ENCODE measurements at regions not wholly inside any gene's neighbourhood (a gene's known extent, or its start where the extent isn't known, plus 50 kb on each side); places are given as distances from the start of the nearest gene placed in this dataset.

DNA sequence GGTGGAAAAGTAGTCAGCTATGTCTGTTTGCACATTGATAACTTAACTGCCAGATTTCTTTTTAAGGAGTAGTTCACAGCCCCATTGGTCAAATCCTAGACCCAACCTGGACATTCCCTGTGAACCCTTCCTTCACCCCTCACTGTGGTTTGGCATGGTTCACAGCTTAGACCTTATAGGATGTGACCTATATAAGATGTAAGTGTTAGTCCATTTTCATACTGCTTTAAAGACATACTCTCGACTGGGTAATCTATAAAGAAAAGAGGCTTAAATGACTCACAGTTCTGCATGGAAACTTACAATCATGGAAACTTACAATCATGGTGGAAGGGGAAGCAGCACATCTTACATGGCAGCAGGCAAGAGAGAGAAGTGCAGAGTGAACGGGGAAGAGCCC is 1066.2 kb downstream of the TTLL7 start:
- intact Hi-C loops (cut with micrococcal nuclease; ENCODE audit: unreplicated experiment): no loop called here
- Histone ChIP-seq H3K4me3 (ENCODE audit: low read depth, low read length, poor library complexity, severe bottlenecking) (no peak overlapping the region), H3K27ac (ENCODE audit: low read depth, low read length, poor library complexity, severe bottlenecking) (no peak overlapping the region), H3K4me1 (ENCODE audit: insufficient read depth, low read length, poor library complexity, severe bottlenecking) (no peaks in the 10 kb centered on the region), H3K36me3 (ENCODE audit: insufficient read depth, low read length, poor library complexity, severe bottlenecking) (no peaks in the 10 kb centered on the region), H3K27me3 (replicated peaks; ENCODE audit: insufficient read depth, low read depth, low read length, poor library complexity) (no peaks in the 10 kb centered on the region), H3K9me3 (ENCODE audit: low read depth, low read length, poor library complexity, severe bottlenecking) (no peaks in the 10 kb centered on the region)
- ChIA-PET POLR2A (ENCODE audit: low non-redundant PET) (no interaction called here), CTCF (no interaction called here)
- DNase-seq (ENCODE audit: low spot score): no peak
- no TSS peak for BruUV-seq (replicated peaks)
- TF ChIP-seq EZH2 (IDR thresholded peaks at IDR 0.05; ENCODE audit: borderline replicate concordance, low read depth, low read length, poor library complexity, severe bottlenecking): no peak
- TF ChIP-seq, protein P1, sequence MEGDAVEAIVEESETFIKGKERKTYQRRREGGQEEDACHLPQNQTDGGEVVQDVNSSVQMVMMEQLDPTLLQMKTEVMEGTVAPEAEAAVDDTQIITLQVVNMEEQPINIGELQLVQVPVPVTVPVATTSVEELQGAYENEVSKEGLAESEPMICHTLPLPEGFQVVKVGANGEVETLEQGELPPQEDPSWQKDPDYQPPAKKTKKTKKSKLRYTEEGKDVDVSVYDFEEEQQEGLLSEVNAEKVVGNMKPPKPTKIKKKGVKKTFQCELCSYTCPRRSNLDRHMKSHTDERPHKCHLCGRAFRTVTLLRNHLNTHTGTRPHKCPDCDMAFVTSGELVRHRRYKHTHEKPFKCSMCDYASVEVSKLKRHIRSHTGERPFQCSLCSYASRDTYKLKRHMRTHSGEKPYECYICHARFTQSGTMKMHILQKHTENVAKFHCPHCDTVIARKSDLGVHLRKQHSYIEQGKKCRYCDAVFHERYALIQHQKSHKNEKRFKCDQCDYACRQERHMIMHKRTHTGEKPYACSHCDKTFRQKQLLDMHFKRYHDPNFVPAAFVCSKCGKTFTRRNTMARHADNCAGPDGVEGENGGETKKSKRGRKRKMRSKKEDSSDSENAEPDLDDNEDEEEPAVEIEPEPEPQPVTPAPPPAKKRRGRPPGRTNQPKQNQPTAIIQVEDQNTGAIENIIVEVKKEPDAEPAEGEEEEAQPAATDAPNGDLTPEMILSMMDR (conservative IDR thresholded peaks at IDR 0.05; ENCODE audit: low read depth, low read length): no peak

DNA sequence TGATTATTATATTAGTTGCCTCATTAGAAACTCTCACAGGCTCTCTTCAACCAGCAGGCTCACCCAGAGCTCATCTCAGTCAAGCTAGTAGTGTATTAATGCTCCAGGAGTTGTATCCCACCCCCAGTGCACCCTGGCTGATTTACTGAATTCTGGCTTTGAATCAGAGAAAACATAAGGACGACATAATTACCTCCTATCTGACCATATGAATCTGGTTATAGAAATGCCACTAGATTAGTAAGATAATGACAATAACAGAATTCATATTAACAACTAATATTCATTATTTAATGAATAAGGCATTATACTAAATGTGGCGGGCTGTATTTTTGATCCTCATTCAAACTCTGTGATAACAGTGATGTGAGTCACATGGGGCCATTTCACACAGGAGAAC is 1066.7 kb downstream of the TTLL7 start:
- no peak overlapping the region for H3K27ac ChIP-seq (ENCODE audit: low read depth, low read length, poor library complexity, severe bottlenecking)
- no TSS peak for BruUV-seq (replicated peaks)
- no peaks in the 10 kb centered on the region for H3K27me3 ChIP-seq (replicated peaks; ENCODE audit: insufficient read depth, low read depth, low read length, poor library complexity)
- H3K9me3 ChIP-seq (ENCODE audit: low read depth, low read length, poor library complexity, severe bottlenecking): no peaks in the 10 kb centered on the region
- POLR2A ChIA-PET (ENCODE audit: low non-redundant PET): no interaction called here
- CTCF ChIA-PET: no interaction called here
- no peak for TF ChIP-seq EZH2 (IDR thresholded peaks at IDR 0.05; ENCODE audit: borderline replicate concordance, low read depth, low read length, poor library complexity, severe bottlenecking)
- TF ChIP-seq, protein P1 (conservative IDR thresholded peaks at IDR 0.05; ENCODE audit: low read depth, low read length): no peak
- no peaks in the 10 kb centered on the region for H3K4me1 ChIP-seq (ENCODE audit: insufficient read depth, low read length, poor library complexity, severe bottlenecking)
- no peak for DNase-seq (ENCODE audit: low spot score)
- intact Hi-C loops (cut with micrococcal nuclease; ENCODE audit: unreplicated experiment): no loop called here
- H3K4me3 ChIP-seq (ENCODE audit: low read depth, low read length, poor library complexity, severe bottlenecking): no peak overlapping the region
- no peaks in the 10 kb centered on the region for H3K36me3 ChIP-seq (ENCODE audit: insufficient read depth, low read length, poor library complexity, severe bottlenecking)

DNA sequence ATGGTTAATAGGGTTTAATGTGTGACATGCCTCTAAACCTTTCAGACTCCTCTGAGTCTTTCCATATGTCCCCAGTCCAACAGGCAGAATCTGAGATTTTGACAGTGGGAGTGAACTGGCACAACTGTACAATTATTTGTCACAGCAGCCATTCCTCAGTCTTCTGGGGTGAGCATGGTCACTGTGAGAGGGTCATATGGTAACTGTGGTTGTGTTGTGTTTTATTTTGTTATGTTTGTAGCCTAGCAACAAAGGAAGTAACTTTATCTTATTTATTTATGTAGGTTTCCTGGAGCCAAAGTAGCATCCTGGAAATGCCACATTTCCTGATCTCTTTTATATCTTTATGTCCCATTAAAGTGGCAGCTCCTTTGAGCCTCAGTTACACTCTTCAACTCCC is 1067.9 kb downstream of the TTLL7 start:
- no peak overlapping the region for H3K27ac ChIP-seq (ENCODE audit: low read depth, low read length, poor library complexity, severe bottlenecking)
- H3K36me3 ChIP-seq (ENCODE audit: insufficient read depth, low read length, poor library complexity, severe bottlenecking): no peaks in the 10 kb centered on the region
- TF ChIP-seq, protein P1 (conservative IDR thresholded peaks at IDR 0.05; ENCODE audit: low read depth, low read length): no peak
- no peak for TF ChIP-seq EZH2 (IDR thresholded peaks at IDR 0.05; ENCODE audit: borderline replicate concordance, low read depth, low read length, poor library complexity, severe bottlenecking)
- H3K4me1 ChIP-seq (ENCODE audit: insufficient read depth, low read length, poor library complexity, severe bottlenecking): no peaks in the 10 kb centered on the region
- ChIA-PET CTCF (no interaction called here), POLR2A (ENCODE audit: low non-redundant PET) (no interaction called here)
- intact Hi-C loops (cut with micrococcal nuclease; ENCODE audit: unreplicated experiment): no loop called here
- H3K9me3 ChIP-seq (ENCODE audit: low read depth, low read length, poor library complexity, severe bottlenecking): no peaks in the 10 kb centered on the region
- no peaks in the 10 kb centered on the region for H3K27me3 ChIP-seq (replicated peaks; ENCODE audit: insufficient read depth, low read depth, low read length, poor library complexity)
- DNase-seq (ENCODE audit: low spot score): no peak
- no peak overlapping the region for H3K4me3 ChIP-seq (ENCODE audit: low read depth, low read length, poor library complexity, severe bottlenecking)
- BruUV-seq (replicated peaks): no TSS peak

Data from A673 (cell line).